ENCODE measurements at regions not wholly inside any gene's neighbourhood (a gene's known extent, or its start where the extent isn't known, plus 50 kb on each side); places are given as distances from the start of the nearest gene placed in this dataset.

- 71 to 73% methylated on average over 3 of the region's 3 CpGs for WGBS, 2 donors
- Histone ChIP-seq H3K4me1 (ENCODE audit: control insufficient read depth in 2 of 2, insufficient read depth in 2 of 2, low read length in 1 of 2) (no peaks in the 10 kb centered on the region), H3K9me3 (ENCODE audit: control insufficient read depth in 2 of 2, insufficient read depth in 1 of 2, low read depth in 1 of 2, low read length in 1 of 2) (no peaks in the 10 kb centered on the region), H3K4me3 (ENCODE audit: low read depth in 1 of 2, low read length in 2 of 2) (no peak overlapping the region), H3K27ac (ENCODE audit: low read depth in 2 of 2, low read length in 1 of 2) (no peak overlapping the region), H3K36me3 (ENCODE audit: control insufficient read depth in 2 of 2, insufficient read depth in 2 of 2, low read length in 1 of 2) (no peaks in the 10 kb centered on the region), H3K27me3 (ENCODE audit: control insufficient read depth in 1 of 2, insufficient read depth in 2 of 2, low read length in 2 of 2) (no peaks in the 10 kb centered on the region)
Observed at GRCh38 chr1:82597649-82598048, 796.9 kb downstream of the ADGRL2 start.

- 89 to 91% methylated on average over 1 of the region's 1 CpG for WGBS, 2 donors
- Histone ChIP-seq H3K9me3 (ENCODE audit: control insufficient read depth in 2 of 2, insufficient read depth in 1 of 2, low read depth in 1 of 2, low read length in 1 of 2) (no peaks in the 10 kb centered on the region), H3K4me1 (ENCODE audit: control insufficient read depth in 2 of 2, insufficient read depth in 2 of 2, low read length in 1 of 2) (no peaks in the 10 kb centered on the region)
Observed at GRCh38 chr1:82597141-82597540, 796.4 kb downstream of the ADGRL2 start.

GRCh38 chr1:82593561-82593960, 792.8 kb downstream of the ADGRL2 start:
- Histone ChIP-seq H3K4me3 (ENCODE audit: low read depth in 1 of 2, low read length in 2 of 2) (no peak overlapping the region), H3K27ac (ENCODE audit: low read depth in 2 of 2, low read length in 1 of 2) (no peak overlapping the region), H3K27me3 (ENCODE audit: control insufficient read depth in 1 of 2, insufficient read depth in 2 of 2, low read length in 2 of 2) (no peaks in the 10 kb centered on the region), H3K9me3 (ENCODE audit: control insufficient read depth in 2 of 2, insufficient read depth in 1 of 2, low read depth in 1 of 2, low read length in 1 of 2) (no peaks in the 10 kb centered on the region), H3K4me1 (ENCODE audit: control insufficient read depth in 2 of 2, insufficient read depth in 2 of 2, low read length in 1 of 2) (no peaks in the 10 kb centered on the region), H3K36me3 (ENCODE audit: control insufficient read depth in 2 of 2, insufficient read depth in 2 of 2, low read length in 1 of 2) (no peaks in the 10 kb centered on the region)
- 61 to 68% methylated on average over 2 of the region's 2 CpGs for WGBS, 2 donors

More at GRCh38 chr1:82597141-82597540, 796.4 kb downstream of the ADGRL2 start:
- no peak overlapping the region for H3K4me3 ChIP-seq (ENCODE audit: low read depth in 1 of 2, low read length in 2 of 2)
- no peaks in the 10 kb centered on the region for H3K36me3 ChIP-seq (ENCODE audit: control insufficient read depth in 2 of 2, insufficient read depth in 2 of 2, low read length in 1 of 2)
- H3K27me3 ChIP-seq (ENCODE audit: control insufficient read depth in 1 of 2, insufficient read depth in 2 of 2, low read length in 2 of 2) = no peaks in the 10 kb centered on the region
- no peak overlapping the region for H3K27ac ChIP-seq (ENCODE audit: low read depth in 2 of 2, low read length in 1 of 2)

GRCh38 chr1:82589588-82589987, 788.9 kb downstream of the ADGRL2 start:
- Histone ChIP-seq H3K4me1 (ENCODE audit: control insufficient read depth in 2 of 2, insufficient read depth in 2 of 2, low read length in 1 of 2) (no peaks in the 10 kb centered on the region), H3K36me3 (ENCODE audit: control insufficient read depth in 2 of 2, insufficient read depth in 2 of 2, low read length in 1 of 2) (no peaks in the 10 kb centered on the region), H3K4me3 (ENCODE audit: low read depth in 1 of 2, low read length in 2 of 2) (no peak overlapping the region), H3K27ac (ENCODE audit: low read depth in 2 of 2, low read length in 1 of 2) (no peak overlapping the region), H3K9me3 (ENCODE audit: control insufficient read depth in 2 of 2, insufficient read depth in 1 of 2, low read depth in 1 of 2, low read length in 1 of 2) (no peaks in the 10 kb centered on the region), H3K27me3 (ENCODE audit: control insufficient read depth in 1 of 2, insufficient read depth in 2 of 2, low read length in 2 of 2) (no peaks in the 10 kb centered on the region)
- WGBS, 2 donors = 85 to 92% methylated on average over 5 of the region's 5 CpGs

- no peaks in the 10 kb centered on the region for H3K36me3 ChIP-seq (ENCODE audit: control insufficient read depth in 2 of 2, insufficient read depth in 2 of 2, low read length in 1 of 2)
- H3K4me3 ChIP-seq (ENCODE audit: low read depth in 1 of 2, low read length in 2 of 2) = no peak overlapping the region
- H3K27me3 ChIP-seq (ENCODE audit: control insufficient read depth in 1 of 2, insufficient read depth in 2 of 2, low read length in 2 of 2) = no peaks in the 10 kb centered on the region
- H3K27ac ChIP-seq (ENCODE audit: low read depth in 2 of 2, low read length in 1 of 2) = no peak overlapping the region
- no peaks in the 10 kb centered on the region for H3K9me3 ChIP-seq (ENCODE audit: control insufficient read depth in 2 of 2, insufficient read depth in 1 of 2, low read depth in 1 of 2, low read length in 1 of 2)
- WGBS, 2 donors = 67 to 68% methylated on average over 1 of the region's 1 CpG
- no peaks in the 10 kb centered on the region for H3K4me1 ChIP-seq (ENCODE audit: control insufficient read depth in 2 of 2, insufficient read depth in 2 of 2, low read length in 1 of 2)
Observed at GRCh38 chr1:82587371-82587770, 786.6 kb downstream of the ADGRL2 start.

- Histone ChIP-seq H3K4me3 (ENCODE audit: low read depth in 1 of 2, low read length in 2 of 2) (no peak overlapping the region), H3K27ac (ENCODE audit: low read depth in 2 of 2, low read length in 1 of 2) (no peak overlapping the region), H3K9me3 (ENCODE audit: control insufficient read depth in 2 of 2, insufficient read depth in 1 of 2, low read depth in 1 of 2, low read length in 1 of 2) (no peaks in the 10 kb centered on the region), H3K36me3 (ENCODE audit: control insufficient read depth in 2 of 2, insufficient read depth in 2 of 2, low read length in 1 of 2) (no peaks in the 10 kb centered on the region), H3K4me1 (ENCODE audit: control insufficient read depth in 2 of 2, insufficient read depth in 2 of 2, low read length in 1 of 2) (no peaks in the 10 kb centered on the region), H3K27me3 (ENCODE audit: control insufficient read depth in 1 of 2, insufficient read depth in 2 of 2, low read length in 2 of 2) (no peaks in the 10 kb centered on the region)
Observed at GRCh38 chr1:82586473-82586872, 785.7 kb downstream of the ADGRL2 start.

GRCh38 chr1:82582347-82582746, 781.6 kb downstream of the ADGRL2 start:
- no peaks in the 10 kb centered on the region for H3K27me3 ChIP-seq (ENCODE audit: control insufficient read depth in 1 of 2, insufficient read depth in 2 of 2, low read length in 2 of 2)
- WGBS, 2 donors = 41 to 53% methylated on average over 3 of the region's 3 CpGs
- no peaks in the 10 kb centered on the region for H3K36me3 ChIP-seq (ENCODE audit: control insufficient read depth in 2 of 2, insufficient read depth in 2 of 2, low read length in 1 of 2)
- no peaks in the 10 kb centered on the region for H3K4me1 ChIP-seq (ENCODE audit: control insufficient read depth in 2 of 2, insufficient read depth in 2 of 2, low read length in 1 of 2)
- H3K27ac ChIP-seq (ENCODE audit: low read depth in 2 of 2, low read length in 1 of 2) = no peak overlapping the region
- H3K4me3 ChIP-seq (ENCODE audit: low read depth in 1 of 2, low read length in 2 of 2) = no peak overlapping the region
- H3K9me3 ChIP-seq (ENCODE audit: control insufficient read depth in 2 of 2, insufficient read depth in 1 of 2, low read depth in 1 of 2, low read length in 1 of 2) = no peaks in the 10 kb centered on the region

- no peaks in the 10 kb centered on the region for H3K4me1 ChIP-seq (ENCODE audit: control insufficient read depth in 2 of 2, insufficient read depth in 2 of 2, low read length in 1 of 2)
- WGBS, 2 donors = 56 to 57% methylated on average over 3 of the region's 3 CpGs
- no peaks in the 10 kb centered on the region for H3K27me3 ChIP-seq (ENCODE audit: control insufficient read depth in 1 of 2, insufficient read depth in 2 of 2, low read length in 2 of 2)
Observed at GRCh38 chr1:82578086-82578726, 777.5 kb downstream of the ADGRL2 start.

GRCh38 chr1:82567348-82567747, 766.6 kb downstream of the ADGRL2 start:
- Histone ChIP-seq H3K4me3 (ENCODE audit: low read depth in 1 of 2, low read length in 2 of 2) (no peak overlapping the region), H3K4me1 (ENCODE audit: control insufficient read depth in 2 of 2, insufficient read depth in 2 of 2, low read length in 1 of 2) (no peaks in the 10 kb centered on the region), H3K9me3 (ENCODE audit: control insufficient read depth in 2 of 2, insufficient read depth in 1 of 2, low read depth in 1 of 2, low read length in 1 of 2) (no peaks in the 10 kb centered on the region), H3K27ac (ENCODE audit: low read depth in 2 of 2, low read length in 1 of 2) (no peak overlapping the region), H3K27me3 (ENCODE audit: control insufficient read depth in 1 of 2, insufficient read depth in 2 of 2, low read length in 2 of 2) (no peaks in the 10 kb centered on the region), H3K36me3 (ENCODE audit: control insufficient read depth in 2 of 2, insufficient read depth in 2 of 2, low read length in 1 of 2) (no peaks in the 10 kb centered on the region)
- WGBS, 2 donors = 83 to 88% methylated on average over 3 of the region's 3 CpGs

More at GRCh38 chr1:82578086-82578726, 777.5 kb downstream of the ADGRL2 start:
- no peaks in the 10 kb centered on the region for H3K9me3 ChIP-seq (ENCODE audit: control insufficient read depth in 2 of 2, insufficient read depth in 1 of 2, low read depth in 1 of 2, low read length in 1 of 2)
- H3K4me3 ChIP-seq (ENCODE audit: low read depth in 1 of 2, low read length in 2 of 2) = no peak overlapping the region
- H3K27ac ChIP-seq (ENCODE audit: low read depth in 2 of 2, low read length in 1 of 2) = no peak overlapping the region
- H3K36me3 ChIP-seq (ENCODE audit: control insufficient read depth in 2 of 2, insufficient read depth in 2 of 2, low read length in 1 of 2) = no peaks in the 10 kb centered on the region

- Histone ChIP-seq H3K9me3 (ENCODE audit: control insufficient read depth in 2 of 2, insufficient read depth in 1 of 2, low read depth in 1 of 2, low read length in 1 of 2) (no peaks in the 10 kb centered on the region), H3K36me3 (ENCODE audit: control insufficient read depth in 2 of 2, insufficient read depth in 2 of 2, low read length in 1 of 2) (no peaks in the 10 kb centered on the region), H3K27ac (ENCODE audit: low read depth in 2 of 2, low read length in 1 of 2) (peak overlapping the region in 1 of 2 donors; percentile 32), H3K4me3 (ENCODE audit: low read depth in 1 of 2, low read length in 2 of 2) (no peak overlapping the region), H3K4me1 (ENCODE audit: control insufficient read depth in 2 of 2, insufficient read depth in 2 of 2, low read length in 1 of 2) (no peaks in the 10 kb centered on the region), H3K27me3 (ENCODE audit: control insufficient read depth in 1 of 2, insufficient read depth in 2 of 2, low read length in 2 of 2) (no peaks in the 10 kb centered on the region)
- 23 to 33% methylated on average over 6 of the region's 6 CpGs for WGBS, 2 donors
Observed at GRCh38 chr1:82565546-82565945, 764.8 kb downstream of the ADGRL2 start.

Measured in esophagus (tissue), 2 donors.